Parathyroid adenoma (tissue), 2 donors: ENCODE measurements at regions not wholly inside any gene's neighbourhood (a gene's known extent, or its start where the extent isn't known, plus 50 kb on each side); places are given as distances from the start of the nearest gene placed in this dataset.

Experiments used
- H2AFZ ChIP-seq: fragments of 300-600 bp; sonication (generic); one replicate; pipeline ENCODE4 v1.7.0; 2017; ENCODE audit warnings: antibody characterized with exemption, mild to moderate bottlenecking
- H3K27ac ChIP-seq: fragments of 300-600 bp; sonication (generic); one replicate; pipeline ENCODE4 v1.7.0; 2017
- H3K27me3 ChIP-seq: fragments of 300-600 bp; sonication (generic); one replicate; pipeline ENCODE4 v1.7.0; 2017; ENCODE audit warnings: low read length; ENCODE audit not compliant: control insufficient read depth, insufficient read depth
- H3K36me3 ChIP-seq: fragments of 300-600 bp; sonication (generic); one replicate; pipeline ENCODE4 v1.7.0; 2017; ENCODE audit warnings: low read length; ENCODE audit not compliant: control insufficient read depth, insufficient read depth
- H3K4me1 ChIP-seq: fragments of 300-600 bp; sonication (generic); one replicate; pipeline ENCODE4 v1.7.0; 2017; ENCODE audit warnings: control low read depth
- H3K4me2 ChIP-seq: fragments of 300-600 bp; sonication (generic); one replicate; pipeline ENCODE4 v1.7.0; 2017; ENCODE audit warnings: low read length
- H3K4me3 ChIP-seq: fragments of 300-600 bp; sonication (generic); one replicate; pipeline ENCODE4 v1.7.0; 2017; ENCODE audit warnings: low read depth, low read length
- H3K79me2 ChIP-seq: fragments of 300-600 bp; sonication (generic); one replicate; pipeline ENCODE4 v1.7.0; 2017; ENCODE audit warnings: control low read depth
- H3K9ac ChIP-seq: fragments of 300-600 bp; sonication (generic); one replicate; pipeline ENCODE4 v1.7.0; 2017; ENCODE audit warnings: mild to moderate bottlenecking
- H3K9me3 ChIP-seq: fragments of 300-600 bp; sonication (generic); one replicate; pipeline ENCODE4 v1.7.0; 2017; ENCODE audit warnings: low read length; ENCODE audit not compliant: control insufficient read depth
- CTCF ChIP-seq: fragments of 300-600 bp; sonication (generic); IDR thresholded peaks from one replicate; pipeline ENCODE4 v1.7.0; 2017; ENCODE audit warnings: antibody characterized with exemption, mild to moderate bottlenecking
- donor health status: primary hyperparathyroidism.

GRCh38 chr2:234650911-234651310 lies 154.0 kb upstream of the ARL4C start:
- H3K27ac ChIP-seq = no peak overlapping the region
- no peak for TF ChIP-seq CTCF
- H3K79me2 ChIP-seq = no peaks in the 10 kb centered on the region
- no peaks in the 10 kb centered on the region for H3K9me3 ChIP-seq
- H3K4me3 ChIP-seq = no peak overlapping the region
- H3K4me1 ChIP-seq = no peaks in the 10 kb centered on the region
- no peak overlapping the region for H3K9ac ChIP-seq
- no peak overlapping the region for H2AFZ ChIP-seq
- no peak overlapping the region for H3K4me2 ChIP-seq
- H3K27me3 ChIP-seq = peaks cover 5% of the 10 kb centered on the region
- no peaks in the 10 kb centered on the region for H3K36me3 ChIP-seq

DNA sequence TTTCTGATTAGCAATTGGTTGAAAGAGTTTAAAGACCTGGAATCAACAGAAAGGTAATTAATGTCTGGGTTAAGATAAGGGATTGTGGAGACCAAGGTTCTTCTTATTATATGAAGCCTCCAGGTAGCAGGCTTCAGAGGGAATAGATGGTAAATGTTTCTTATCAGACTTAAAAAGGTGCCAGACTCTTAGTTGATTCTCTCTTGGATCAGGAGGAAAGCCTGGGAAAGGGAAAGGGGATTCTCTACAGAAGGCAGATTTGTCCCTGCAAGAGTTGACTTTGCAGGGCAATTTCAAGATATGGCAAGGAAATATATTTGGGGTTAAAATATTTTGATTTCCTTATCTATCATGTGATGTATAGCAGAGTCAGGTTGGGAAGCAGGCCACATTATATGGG lies 153.1 kb upstream of the ARL4C start:
- Histone ChIP-seq H3K4me3 (no peak overlapping the region), H3K9ac (no peak overlapping the region), H3K79me2 (no peaks in the 10 kb centered on the region), H3K27ac (no peak overlapping the region), H3K27me3 (peaks cover 5% of the 10 kb centered on the region), H2AFZ (no peak overlapping the region), H3K36me3 (no peaks in the 10 kb centered on the region), H3K4me2 (no peak overlapping the region), H3K9me3 (no peaks in the 10 kb centered on the region), H3K4me1 (no peaks in the 10 kb centered on the region)
- TF ChIP-seq CTCF = no peak

DNA sequence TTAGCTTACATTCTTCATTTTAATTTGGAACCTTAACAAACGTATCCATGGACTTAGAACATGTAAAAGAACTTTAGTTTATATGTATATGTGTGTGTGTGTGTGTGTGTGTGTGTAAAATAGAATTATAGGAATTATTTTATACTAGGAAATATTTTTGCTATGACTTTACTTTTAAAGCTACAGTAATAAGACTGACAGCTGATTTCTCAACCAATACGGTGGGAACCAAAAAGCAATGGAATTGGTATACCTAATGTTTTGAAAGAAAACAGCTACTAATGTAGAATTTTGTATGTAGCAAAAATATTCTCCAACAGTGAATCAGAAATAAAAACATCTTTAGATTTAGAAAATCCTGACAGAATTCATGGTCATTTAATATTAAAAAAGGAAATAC lies 146.5 kb upstream of the ARL4C start:
- Histone ChIP-seq H3K9ac (no peak overlapping the region), H3K36me3 (no peaks in the 10 kb centered on the region), H3K4me3 (no peak overlapping the region), H3K27me3 (no peaks in the 10 kb centered on the region), H3K4me1 (no peaks in the 10 kb centered on the region), H2AFZ (no peak overlapping the region), H3K4me2 (no peak overlapping the region), H3K79me2 (no peaks in the 10 kb centered on the region), H3K27ac (no peak overlapping the region), H3K9me3 (no peaks in the 10 kb centered on the region)
- no peak for TF ChIP-seq CTCF

GRCh38 chr2:234641086-234641485 lies 144.2 kb upstream of the ARL4C start:
- no peak for TF ChIP-seq CTCF
- Histone ChIP-seq H3K79me2 (no peaks in the 10 kb centered on the region), H3K9ac (no peak overlapping the region), H3K4me3 (no peak overlapping the region), H3K36me3 (no peaks in the 10 kb centered on the region), H3K4me2 (no peak overlapping the region), H3K27me3 (no peaks in the 10 kb centered on the region), H3K9me3 (no peaks in the 10 kb centered on the region), H3K27ac (no peak overlapping the region), H3K4me1 (no peaks in the 10 kb centered on the region), H2AFZ (no peak overlapping the region)

GRCh38 chr2:234640657-234641056 lies 143.8 kb upstream of the ARL4C start:
- Histone ChIP-seq H3K27me3 (no peaks in the 10 kb centered on the region), H3K4me2 (no peak overlapping the region), H3K36me3 (no peaks in the 10 kb centered on the region), H3K27ac (no peak overlapping the region), H3K79me2 (no peaks in the 10 kb centered on the region), H3K4me3 (no peak overlapping the region), H3K9ac (no peak overlapping the region), H3K9me3 (no peaks in the 10 kb centered on the region), H2AFZ (no peak overlapping the region), H3K4me1 (no peaks in the 10 kb centered on the region)
- TF ChIP-seq CTCF = no peak
